ENCODE measurements at regions not wholly inside any gene's neighbourhood (a gene's known extent, or its start where the extent isn't known, plus 50 kb on each side); places are given as distances from the start of the nearest gene placed in this dataset.
"Not testable (repeated sequence)": the region's sequence is repeated elsewhere in the genome, so short reads cannot be mapped to it uniquely, and the experiment has no call there.

DNA sequence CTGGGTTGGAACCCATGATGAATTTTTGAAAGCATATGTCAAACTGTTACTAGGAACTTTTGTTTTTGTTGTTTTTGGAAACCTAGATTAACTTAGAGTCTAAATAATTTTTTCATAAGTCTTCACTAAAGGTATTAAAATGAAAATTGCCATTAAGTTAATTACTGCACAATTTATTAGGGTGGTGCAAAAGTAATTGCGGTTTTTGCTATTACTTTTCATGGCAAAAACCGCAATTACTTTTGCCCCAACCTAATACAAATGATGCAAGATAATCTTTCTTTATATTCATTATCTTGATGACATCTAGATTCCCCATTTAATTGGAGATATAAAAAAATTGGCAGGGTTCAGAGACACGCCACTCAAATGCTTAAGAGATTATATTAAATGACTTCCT lies 145.0 kb upstream of the PKP2 start:
- DNase-seq (ENCODE audit: low spot score) = no peak

DNA sequence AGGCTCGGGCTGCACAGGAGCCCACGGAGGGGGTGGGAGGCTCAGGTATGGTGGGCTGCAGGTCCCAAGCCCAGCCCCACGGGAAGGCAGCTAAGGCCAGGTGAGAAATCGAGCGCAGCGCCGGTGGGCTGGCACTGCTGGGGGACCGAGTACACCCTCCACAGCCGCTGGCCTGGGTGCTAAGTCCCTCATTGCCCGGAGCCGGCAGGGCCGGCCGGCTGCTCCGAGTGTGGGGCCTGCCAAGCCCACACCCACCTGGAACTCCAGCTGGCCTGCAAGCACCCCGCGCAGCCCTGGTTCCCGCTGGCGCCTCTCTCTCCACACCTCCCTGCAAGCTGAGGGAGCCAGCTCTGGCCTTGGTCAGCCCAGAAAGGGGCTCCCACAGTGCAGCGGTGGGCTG lies 137.4 kb upstream of the PKP2 start:
- DNase-seq (ENCODE audit: low spot score) = not testable (repeated sequence)

DNA sequence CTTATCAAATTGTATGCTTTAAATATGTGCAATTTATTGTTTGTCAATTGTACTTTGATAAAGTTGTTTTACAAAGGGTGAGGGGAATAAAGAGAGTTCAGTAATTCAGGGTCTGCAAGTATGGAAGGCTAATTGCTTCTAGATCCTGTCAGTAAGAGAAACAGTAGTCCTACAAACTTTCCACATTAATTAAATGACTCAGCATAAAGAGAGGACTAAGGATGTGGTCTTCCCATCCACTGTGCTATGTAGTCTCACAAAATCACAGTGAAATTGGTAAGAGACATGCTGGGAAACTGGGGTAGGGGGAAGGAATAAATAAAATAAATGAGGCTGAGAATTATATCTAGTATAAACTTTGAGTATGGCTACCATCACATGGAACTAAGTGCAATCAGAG lies 130.2 kb upstream of the PKP2 start:
- DNase-seq (ENCODE audit: low spot score) = no peak

DNA sequence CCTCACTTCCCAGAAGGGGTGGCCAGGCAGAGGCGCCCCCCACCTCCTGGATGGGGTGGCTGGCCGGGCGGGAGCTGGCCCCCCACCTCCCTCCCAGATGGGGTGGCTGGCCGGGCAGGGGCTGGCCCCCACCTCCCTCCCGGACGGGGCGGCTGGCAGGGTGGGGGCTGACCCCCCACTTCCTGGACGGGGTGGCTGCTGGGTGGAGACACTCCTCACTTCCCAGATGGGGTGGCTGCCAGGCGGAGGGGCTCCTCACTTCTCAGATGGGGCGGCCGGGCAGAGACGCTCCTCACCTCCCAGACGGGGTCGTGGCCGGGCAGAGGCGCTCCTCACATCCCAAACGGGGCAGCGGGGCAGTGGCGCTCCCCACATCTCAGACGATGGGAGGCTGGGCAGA lies 126.1 kb upstream of the PKP2 start:
- not testable (repeated sequence) for DNase-seq (ENCODE audit: low spot score)

DNA sequence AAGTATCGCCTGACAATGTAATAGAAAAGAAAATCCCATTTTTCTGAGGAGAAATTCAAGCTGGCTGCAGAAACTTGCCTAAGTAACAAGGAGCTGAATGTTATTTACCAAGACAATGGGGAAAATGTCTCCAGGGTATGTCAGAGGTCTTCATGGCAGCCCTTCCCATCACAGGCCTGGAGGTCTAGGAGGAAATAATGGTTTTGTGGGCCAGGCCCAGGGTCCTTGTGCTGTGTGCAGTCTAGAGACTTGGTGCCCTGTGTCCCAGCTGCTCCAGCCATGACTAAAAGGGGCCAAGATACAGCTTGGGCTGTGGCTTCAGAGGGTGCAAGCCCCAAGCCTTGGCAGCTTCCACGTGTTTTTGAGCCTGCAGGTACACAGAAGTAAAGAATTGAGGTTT lies 120.5 kb upstream of the PKP2 start:
- not testable (repeated sequence) for DNase-seq (ENCODE audit: low spot score)

DNA sequence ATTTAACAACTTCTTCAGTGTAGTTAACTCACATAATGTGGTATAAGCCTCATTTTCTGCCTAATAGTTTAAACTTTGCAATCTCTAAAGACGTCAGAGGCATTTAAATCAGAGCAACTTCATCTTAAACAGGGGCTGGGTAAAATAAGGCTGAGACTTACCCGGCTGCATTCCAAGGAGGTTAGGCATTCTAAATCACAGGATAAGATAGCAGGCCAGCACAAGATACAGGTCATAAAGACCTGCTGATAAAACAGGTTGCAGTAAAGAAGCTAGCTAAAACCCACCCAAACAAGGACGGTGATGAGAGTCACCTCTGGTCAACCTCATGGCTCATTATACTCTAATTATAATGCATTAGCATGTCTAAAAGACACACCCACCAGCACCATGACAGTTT lies 115.6 kb upstream of the PKP2 start:
- peak; percentile 89 for DNase-seq (ENCODE audit: low spot score)

DNA sequence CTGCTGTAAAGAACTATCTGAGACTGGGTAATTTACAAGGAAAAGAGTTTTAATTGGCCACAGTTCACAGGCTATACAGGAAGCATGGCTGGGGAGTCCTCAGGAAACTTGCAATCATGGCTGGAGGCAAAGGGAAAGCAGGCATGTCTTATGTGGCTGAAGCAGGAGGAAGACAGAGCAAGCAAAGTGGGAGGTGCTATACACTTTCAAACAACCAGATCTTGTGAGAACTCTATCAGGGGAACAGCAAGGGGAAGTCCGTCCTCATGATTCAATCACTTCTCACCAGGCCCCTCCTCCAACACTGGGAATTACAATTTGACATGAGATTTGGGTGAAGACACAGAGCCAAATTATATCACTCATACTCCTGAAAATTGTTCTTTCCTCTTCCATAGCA lies 109.5 kb upstream of the PKP2 start:
- DNase-seq (ENCODE audit: low spot score) = no peak

DNA sequence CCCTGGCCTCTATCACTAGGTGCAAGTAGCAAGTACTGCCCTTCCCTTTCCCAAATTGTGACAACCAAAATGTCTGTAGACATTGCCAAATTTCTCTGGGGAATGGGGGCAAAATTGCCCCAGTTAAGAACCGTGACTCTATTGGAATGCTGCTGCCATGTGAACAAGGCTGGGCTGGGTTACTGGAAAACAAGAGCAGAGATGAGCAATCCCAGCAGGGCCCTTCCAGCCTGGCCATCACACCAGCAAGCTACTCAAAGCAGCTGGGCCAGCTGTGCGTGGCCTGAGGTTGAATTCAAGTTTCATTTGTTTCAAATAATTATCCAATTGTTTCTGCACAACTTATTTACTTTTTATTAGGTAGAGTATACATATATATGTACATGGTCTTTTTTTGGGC lies 103.4 kb upstream of the PKP2 start:
- DNase-seq (ENCODE audit: low spot score) = no peak

DNA sequence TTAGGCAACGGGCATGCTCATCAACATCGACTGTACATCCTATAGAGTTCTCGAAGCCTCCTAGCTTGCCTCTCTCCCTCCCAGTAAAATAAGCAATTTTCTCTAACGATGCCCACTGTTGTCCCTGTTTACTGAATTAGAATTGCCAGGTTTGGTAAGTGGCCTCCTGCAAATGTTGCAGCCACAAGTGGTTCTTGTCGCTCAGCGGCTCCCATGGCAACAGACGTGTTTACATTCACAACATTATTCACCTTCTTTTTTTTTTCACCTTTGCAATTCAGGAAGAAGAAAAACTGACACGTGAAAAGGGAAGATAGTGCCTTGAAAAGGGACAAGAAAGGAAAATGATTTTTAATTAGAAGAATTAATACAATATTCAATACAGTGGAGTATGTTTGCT lies 100.9 kb upstream of the PKP2 start:
- DNase-seq (ENCODE audit: low spot score) = no peak

DNA sequence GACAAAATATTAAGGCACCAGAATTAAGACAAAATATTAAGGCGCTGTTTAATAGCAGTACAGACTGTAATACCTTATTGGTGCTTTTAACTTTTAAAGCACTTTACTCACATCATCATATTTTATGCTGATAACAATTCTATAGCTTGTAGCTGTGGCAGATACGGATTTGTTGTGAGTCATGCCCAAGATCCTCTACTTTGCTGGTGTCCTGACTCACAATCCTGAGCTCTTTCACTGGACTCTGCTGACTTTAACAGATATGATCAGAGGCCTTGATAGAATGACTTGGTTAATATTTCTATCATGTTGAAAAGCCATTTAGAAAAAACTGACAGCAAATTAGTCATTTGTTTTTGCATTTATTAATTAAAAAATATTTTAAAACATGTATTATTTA lies 99.0 kb upstream of the PKP2 start:
- peak; percentile 79 for DNase-seq (ENCODE audit: low spot score)

DNA sequence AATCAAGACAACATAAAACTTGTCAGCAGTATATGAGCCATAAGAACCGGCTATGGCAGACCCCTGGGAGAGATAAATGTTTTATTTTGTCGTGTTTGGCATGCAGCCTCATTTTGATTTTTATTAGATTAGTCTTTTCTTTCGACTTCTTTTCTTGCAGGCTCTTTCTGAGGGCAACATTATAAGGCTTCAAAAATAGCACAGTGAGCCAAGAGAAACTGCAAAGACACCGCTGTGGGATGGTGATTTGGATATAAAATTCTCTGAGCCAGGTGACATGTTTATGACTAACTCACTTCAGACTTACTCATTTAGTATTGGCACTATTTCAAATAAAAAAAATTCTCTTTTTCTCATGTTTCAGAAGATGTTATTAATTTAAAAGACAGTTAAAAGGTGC lies 96.8 kb upstream of the PKP2 start:
- DNase-seq (ENCODE audit: low spot score) = no peak

DNA sequence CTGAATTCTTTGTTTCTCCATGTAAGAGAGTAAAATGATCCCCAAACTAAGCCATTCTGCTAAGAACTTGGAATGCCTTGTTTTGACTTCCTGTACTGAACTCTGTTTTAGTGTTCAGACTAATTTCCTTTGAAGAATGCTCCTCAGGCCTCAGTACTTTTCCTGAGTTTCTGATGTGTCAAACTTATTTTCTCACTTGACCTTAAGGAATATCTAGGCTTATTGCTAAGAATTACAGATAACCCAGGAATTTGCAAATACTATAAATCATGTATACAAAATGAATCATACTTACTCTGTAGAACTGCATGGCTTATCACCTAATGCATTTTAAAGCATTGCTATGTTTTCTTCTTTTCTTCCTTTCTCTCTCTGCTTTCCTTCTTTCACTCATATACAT lies 93.1 kb upstream of the PKP2 start:
- peak; percentile 78 for DNase-seq (ENCODE audit: low spot score)

DNA sequence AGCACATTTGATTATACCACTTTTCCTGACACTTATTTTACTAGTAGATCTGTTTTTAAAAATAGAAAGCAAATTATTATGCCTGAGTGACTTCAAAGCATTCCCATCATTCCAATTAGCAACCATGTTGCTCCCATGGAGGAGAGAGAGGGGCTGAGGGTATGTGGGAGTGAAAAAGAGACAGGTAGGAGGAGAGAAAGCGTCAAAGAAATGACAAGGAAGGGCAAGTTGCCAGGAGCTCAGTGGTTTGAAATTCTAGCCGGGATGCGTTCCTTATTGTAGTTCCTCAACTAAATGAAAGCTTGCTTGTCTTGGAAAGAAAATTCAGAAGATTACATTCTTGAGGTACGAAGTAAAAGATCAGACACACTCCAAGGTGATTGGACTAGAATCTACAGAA lies 92.4 kb upstream of the PKP2 start:
- no peak for DNase-seq (ENCODE audit: low spot score)

DNA sequence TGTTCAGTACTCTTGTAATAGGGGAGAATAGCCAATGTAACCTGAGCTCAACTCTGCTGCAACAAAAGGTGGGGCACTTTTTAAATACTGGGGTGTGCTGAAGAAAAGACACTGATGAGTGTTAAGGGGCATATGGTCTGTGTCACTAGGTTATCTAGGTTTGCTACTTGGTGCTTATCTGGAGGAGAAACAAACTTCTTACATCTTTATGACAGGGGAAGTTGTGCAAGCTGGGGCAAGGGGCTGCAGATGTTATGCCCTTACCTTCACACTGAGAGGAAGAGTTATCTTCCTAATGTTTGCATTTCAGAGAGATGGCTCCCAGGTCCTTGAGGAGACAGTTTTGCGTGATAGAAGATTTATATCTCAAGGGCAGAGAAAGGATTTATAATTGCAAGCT lies 90.9 kb upstream of the PKP2 start:
- peak; percentile 63 for DNase-seq (ENCODE audit: low spot score)

DNA sequence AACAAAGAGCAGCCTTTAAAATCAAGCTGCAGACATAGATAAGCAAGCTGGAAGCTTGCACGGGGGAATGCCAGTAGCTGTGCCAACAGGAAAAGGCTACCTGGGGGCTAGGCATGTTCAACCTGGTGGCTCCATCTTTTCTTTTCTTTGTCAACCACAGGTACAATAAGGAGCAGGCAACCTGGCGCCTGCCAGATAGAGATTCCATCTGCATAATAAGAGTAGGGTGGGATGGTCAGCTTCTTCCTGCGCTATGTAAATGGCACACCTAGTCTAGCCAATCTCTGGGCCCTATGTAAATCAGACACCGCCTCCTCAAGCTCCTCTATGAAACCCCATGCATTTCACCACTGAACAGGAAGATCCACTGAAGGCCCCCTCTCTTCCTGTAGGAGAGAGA lies 87.4 kb upstream of the PKP2 start:
- no peak for DNase-seq (ENCODE audit: low spot score)

DNA sequence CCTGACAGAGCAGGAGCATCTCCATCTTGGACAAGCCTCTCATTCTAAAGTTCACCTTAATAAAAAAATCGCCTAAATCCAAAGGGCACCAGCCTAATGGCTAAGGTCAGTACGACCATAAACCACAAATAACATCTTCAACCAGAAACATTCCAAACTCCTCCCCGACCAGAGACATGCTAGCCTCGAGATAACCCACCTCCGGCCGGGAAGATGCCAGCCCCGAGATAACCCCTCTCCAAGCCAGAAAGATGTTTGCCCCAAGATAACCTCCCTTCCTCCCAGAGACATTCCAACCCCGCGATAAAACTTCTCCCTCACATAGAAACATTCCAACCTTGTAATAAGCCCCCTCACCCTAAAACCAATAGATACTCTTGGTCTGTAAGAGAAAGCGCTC lies 86.8 kb upstream of the PKP2 start:
- no peak for DNase-seq (ENCODE audit: low spot score)

DNA sequence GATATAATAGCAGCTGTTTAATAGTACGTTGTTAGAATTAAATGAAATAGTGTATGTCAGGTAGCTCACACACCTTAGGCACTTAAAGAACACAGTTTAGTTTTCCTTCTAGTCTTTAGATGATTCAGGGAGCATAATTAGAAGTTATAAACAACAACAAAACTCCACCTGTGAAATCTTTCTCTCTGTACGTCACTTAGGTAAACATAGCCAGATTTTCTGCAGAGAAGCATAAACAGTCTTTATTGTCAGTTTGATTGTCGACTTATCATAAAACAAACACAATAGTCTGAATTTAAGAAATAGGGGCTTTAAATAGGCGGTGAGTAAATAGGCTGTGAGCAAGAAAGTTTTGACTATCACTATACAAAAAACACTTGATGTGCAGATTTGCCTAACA lies 84.6 kb upstream of the PKP2 start:
- DNase-seq (ENCODE audit: low spot score) = no peak

DNA sequence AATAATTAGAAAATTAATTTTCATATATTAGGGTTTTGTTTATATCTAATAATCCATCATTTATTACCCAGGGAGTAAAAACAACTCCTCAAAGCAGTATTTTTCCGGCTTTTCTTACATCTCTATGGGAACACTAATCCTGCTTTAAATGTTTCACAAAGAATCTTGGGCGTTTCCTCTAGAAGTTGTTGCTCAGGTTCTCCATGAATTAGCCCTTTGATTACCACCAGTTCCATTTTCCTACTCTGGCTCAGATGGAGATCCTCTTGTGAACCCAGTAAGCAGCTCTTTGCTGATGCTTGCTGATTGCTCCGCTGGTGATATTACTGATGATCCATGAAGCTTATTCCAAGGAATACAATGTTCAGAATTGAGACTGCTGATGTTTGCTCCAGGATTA lies 78.5 kb upstream of the PKP2 start:
- DNase-seq (ENCODE audit: low spot score) = no peak

DNA sequence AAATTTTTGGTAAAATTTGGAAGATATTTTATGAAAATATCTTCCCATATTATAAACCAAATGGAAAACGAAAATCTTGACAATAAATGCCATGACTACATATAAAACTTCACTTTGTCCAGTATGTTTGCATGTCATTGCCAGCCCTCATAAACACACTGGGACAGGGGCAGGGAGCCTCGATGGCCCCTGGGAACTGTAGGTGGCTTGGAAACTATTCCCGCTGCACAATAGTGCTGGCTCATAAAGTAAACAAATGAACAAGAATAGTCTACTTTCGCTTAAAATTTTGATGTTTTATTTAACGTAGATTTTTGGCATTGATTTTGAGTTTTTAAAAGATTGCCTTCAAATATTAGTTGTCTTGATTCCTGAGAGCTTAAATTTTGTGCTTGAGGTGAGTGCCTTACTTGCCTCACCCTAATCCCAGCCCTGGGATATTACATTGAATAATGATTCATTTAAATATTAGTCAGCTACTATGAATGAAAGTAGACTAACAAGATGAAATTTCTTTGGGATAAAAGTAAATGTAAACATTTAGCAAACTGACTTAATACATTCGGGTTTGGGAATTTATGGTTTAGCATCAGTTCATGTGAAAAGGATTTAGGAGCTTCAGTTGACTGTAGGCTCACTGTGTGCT lies 74.0 kb upstream of the PKP2 start:
- DNase-seq (ENCODE audit: low spot score) = no peak

DNA sequence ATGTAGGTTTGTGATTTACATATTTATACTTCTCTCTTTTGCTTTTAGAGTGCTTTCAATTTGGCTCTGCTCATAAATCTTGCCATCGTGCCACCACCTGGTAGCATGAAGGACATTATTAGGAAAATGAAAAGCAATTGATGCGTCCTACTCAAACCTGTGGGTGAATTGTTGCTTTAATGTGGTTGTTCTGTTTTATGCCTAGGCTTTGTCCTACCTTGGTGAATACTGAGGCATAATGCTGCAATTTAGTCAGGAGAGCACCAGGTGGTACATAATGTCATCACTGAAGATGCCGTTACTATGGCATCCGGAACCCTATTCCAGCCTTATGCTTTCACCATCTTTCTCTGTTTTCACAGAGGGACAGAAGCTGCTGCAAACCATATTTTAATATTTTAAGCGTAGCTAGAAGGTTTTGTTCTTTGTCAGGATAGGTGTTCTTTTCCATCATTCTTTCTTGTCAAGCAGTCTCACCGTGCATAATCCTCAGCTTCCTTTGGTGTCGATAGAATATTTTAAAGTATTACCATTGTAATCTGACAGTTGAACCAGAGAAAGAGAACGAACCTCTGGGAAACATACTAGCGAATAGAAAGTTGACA lies 68.5 kb upstream of the PKP2 start:
- DNase-seq (ENCODE audit: low spot score) = no peak

DNA sequence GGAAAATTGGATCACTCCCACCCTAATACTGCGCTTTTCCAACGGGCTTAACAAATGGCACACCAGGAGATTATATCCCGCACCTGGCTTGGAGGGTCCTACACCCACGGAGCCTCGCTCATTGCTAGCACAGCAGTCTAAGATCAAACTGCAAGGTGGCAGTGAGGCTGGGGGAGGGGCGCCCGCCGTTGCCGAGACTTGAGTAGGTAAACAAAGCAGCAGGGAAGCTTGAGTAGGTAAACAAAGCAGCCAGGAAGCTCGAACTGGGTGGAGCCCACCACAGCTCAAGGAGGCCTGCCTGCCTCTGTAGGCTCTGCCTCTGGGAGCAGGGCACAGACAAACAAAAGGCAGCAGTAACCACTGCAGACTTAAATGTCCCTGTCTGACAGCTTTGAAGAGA lies 59.8 kb upstream of the PKP2 start:
- DNase-seq (ENCODE audit: low spot score) = not testable (repeated sequence)

DNA sequence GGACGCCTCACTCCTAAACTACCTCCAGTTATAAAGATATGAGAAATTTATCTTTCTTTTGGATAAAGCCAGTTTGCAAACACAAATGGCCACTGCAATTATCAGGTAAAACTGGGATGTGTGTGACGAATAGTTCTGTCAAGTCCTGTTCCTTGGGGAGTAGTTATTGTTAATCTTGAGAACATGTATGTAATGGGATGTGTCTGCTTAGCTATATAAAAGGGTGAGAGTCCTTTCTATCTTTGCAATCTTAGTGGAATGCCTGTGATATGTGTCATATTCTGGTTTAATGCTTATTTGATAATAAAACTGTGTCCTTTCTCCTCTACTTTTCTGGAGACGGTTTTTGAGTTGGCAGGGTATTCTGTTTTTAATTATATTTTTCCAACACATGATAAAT lies 56.1 kb upstream of the PKP2 start:
- peak; percentile 65 for DNase-seq (ENCODE audit: low spot score)

DNA sequence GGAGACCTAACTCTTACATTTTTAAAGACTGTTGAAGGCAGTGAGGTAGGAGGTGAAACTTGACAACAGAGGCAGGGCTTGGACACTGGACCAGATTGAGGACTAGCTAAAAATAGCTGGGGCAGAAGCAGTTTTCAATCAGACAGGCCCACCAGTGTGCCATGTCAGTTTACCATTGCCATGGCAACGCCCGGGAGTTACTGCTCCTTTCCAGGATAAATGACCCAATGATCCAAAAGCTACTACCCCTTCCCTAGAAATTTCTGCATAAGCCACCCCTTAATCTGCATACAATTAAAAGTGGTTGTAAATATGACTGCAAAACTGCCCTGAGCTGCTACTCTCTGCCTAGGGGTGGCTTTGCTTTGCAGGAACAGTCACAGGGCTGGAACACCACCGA lies 53.2 kb upstream of the PKP2 start:
- DNase-seq (ENCODE audit: low spot score) = no peak

Data from umbilical cord (tissue), 1 donor.